NCI-H510A treated with DMSO at 0.1 percent for 48 hours (cell line): ENCODE measurements at regions not wholly inside any gene's neighbourhood (a gene's known extent, or its start where the extent isn't known, plus 50 kb on each side); places are given as distances from the start of the nearest gene placed in this dataset.
A peak's percentile ranks its signal among the peaks of the same experiment; 100 is the strongest.

Source experiments
- DNase-seq: peaks from one replicate; lab custom pipeline; 2025; lab: John Stamatoyannopoulos, UW

GRCh38 chr14:89660166-89660565 is 243.1 kb upstream of the FOXN3 start:
- no peak for DNase-seq

- no peak for DNase-seq
These were observed 242.1 kb upstream of the FOXN3 start for GRCh38 chr14:89658977-89659670.

- DNase-seq = no peak
These were observed 240.0 kb upstream of the FOXN3 start for GRCh38 chr14:89657014-89657413.

GRCh38 chr14:89654998-89655397 is 238.0 kb upstream of the FOXN3 start:
- peak; percentile 40 for DNase-seq

- no peak for DNase-seq
These were observed 235.3 kb upstream of the FOXN3 start for GRCh38 chr14:89652352-89652751.

- no peak for DNase-seq
These were observed 234.8 kb upstream of the FOXN3 start for GRCh38 chr14:89651805-89652204.

- DNase-seq = no peak
These were observed 233.3 kb upstream of the FOXN3 start for GRCh38 chr14:89650077-89650978.

- no peak for DNase-seq
These were observed 232.5 kb upstream of the FOXN3 start for GRCh38 chr14:89649451-89650075.

GRCh38 chr14:89648924-89649323 is 231.9 kb upstream of the FOXN3 start:
- DNase-seq = no peak

- DNase-seq = no peak
These were observed 231.5 kb upstream of the FOXN3 start for GRCh38 chr14:89648510-89648909.

- DNase-seq = no peak
These were observed 229.9 kb upstream of the FOXN3 start for GRCh38 chr14:89646971-89647370.

- no peak for DNase-seq
These were observed 227.6 kb upstream of the FOXN3 start for GRCh38 chr14:89644641-89645040.

GRCh38 chr14:89641495-89642175 is 224.6 kb upstream of the FOXN3 start:
- DNase-seq = peak; percentile 42

- no peak for DNase-seq
These were observed 223.1 kb upstream of the FOXN3 start for GRCh38 chr14:89640141-89640540.

- DNase-seq = no peak
These were observed 222.7 kb upstream of the FOXN3 start for GRCh38 chr14:89639687-89640086.

GRCh38 chr14:89638891-89639290 is 221.9 kb upstream of the FOXN3 start:
- no peak for DNase-seq

GRCh38 chr14:89637581-89637980 is 220.5 kb upstream of the FOXN3 start:
- no peak for DNase-seq

GRCh38 chr14:89635615-89636014 is 218.6 kb upstream of the FOXN3 start:
- no peak for DNase-seq

GRCh38 chr14:89634037-89634436 is 217.0 kb upstream of the FOXN3 start:
- DNase-seq = no peak

GRCh38 chr14:89630101-89630829 is 213.2 kb upstream of the FOXN3 start:
- no peak for DNase-seq

GRCh38 chr14:89629383-89629782 is 212.3 kb upstream of the FOXN3 start:
- DNase-seq = no peak

- DNase-seq = peak; percentile 68
These were observed 211.5 kb upstream of the FOXN3 start for GRCh38 chr14:89628521-89628920.
